MM.1S (cell line): ENCODE measurements at regions not wholly inside any gene's neighbourhood (a gene's known extent, or its start where the extent isn't known, plus 50 kb on each side); places are given as distances from the start of the nearest gene placed in this dataset.

ENCODE experiments used
- EZH2 ChIP-seq: fragments of 300-600 bp; sonication (generic); optimal IDR thresholded peaks from 2 replicates; pipeline ENCODE3; 2017; ENCODE audit warnings: low read depth, mild to moderate bottlenecking, antibody characterized with exemption, low read length, mixed read lengths
- EZH2phosphoT487 ChIP-seq: fragments of 300-600 bp; sonication (generic); IDR thresholded peaks from 2 replicates; pipeline ENCODE4 v1.6.1; 2018; ENCODE audit warnings: antibody characterized with exemption, low read length
- TF ChIP-seq, protein P1 (sequence below): fragments of 300-600 bp; sonication (generic); IDR thresholded peaks from 2 replicates; pipeline ENCODE4 v1.5.1; 2016; ENCODE audit warnings: antibody characterized with exemption, low read length, mixed read lengths

GRCh38 chr6:170160628-170161611 is 130.0 kb downstream of the DLL1 start:
- TF ChIP-seq EZH2phosphoT487 (no peak), EZH2 (no peak)
- TF ChIP-seq, protein P1, sequence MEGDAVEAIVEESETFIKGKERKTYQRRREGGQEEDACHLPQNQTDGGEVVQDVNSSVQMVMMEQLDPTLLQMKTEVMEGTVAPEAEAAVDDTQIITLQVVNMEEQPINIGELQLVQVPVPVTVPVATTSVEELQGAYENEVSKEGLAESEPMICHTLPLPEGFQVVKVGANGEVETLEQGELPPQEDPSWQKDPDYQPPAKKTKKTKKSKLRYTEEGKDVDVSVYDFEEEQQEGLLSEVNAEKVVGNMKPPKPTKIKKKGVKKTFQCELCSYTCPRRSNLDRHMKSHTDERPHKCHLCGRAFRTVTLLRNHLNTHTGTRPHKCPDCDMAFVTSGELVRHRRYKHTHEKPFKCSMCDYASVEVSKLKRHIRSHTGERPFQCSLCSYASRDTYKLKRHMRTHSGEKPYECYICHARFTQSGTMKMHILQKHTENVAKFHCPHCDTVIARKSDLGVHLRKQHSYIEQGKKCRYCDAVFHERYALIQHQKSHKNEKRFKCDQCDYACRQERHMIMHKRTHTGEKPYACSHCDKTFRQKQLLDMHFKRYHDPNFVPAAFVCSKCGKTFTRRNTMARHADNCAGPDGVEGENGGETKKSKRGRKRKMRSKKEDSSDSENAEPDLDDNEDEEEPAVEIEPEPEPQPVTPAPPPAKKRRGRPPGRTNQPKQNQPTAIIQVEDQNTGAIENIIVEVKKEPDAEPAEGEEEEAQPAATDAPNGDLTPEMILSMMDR: no peak
